Fibroblast of skin of left quadriceps (primary cell): ENCODE measurements at regions not wholly inside any gene's neighbourhood (a gene's known extent, or its start where the extent isn't known, plus 50 kb on each side); places are given as distances from the start of the nearest gene placed in this dataset.
"Not testable (repeated sequence)": the region's sequence is repeated elsewhere in the genome, so short reads cannot be mapped to it uniquely, and the experiment has no call there.

ENCODE experiments used
- DNase-seq, 2 experiments: peaks; one replicate each; pipeline ENCODE4 v3.0.0-alpha.2; 2013; ENCODE audit warnings: low read depth in 2 of 2

DNA sequence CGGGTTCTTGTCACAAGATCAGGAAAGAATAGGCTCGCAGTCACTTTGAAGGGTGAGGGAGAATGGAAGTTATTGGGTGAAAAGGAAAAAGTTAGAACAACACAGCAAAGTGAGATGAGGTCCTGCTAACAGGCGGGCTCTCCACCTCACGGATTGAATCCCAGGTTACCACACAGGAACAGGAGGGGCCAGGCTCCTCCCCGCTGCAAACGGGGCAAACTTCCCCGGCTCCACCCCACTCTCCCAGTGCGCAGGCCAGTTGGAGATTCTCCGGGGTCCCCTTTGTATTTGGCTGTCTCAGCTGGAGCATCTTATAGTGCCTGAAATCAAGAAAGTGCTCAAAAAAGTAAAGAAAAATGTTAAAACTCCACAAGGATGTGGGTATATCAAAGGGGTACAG lies 78.3 kb upstream of the IPO5 start:
- DNase-seq, result no peak

DNA sequence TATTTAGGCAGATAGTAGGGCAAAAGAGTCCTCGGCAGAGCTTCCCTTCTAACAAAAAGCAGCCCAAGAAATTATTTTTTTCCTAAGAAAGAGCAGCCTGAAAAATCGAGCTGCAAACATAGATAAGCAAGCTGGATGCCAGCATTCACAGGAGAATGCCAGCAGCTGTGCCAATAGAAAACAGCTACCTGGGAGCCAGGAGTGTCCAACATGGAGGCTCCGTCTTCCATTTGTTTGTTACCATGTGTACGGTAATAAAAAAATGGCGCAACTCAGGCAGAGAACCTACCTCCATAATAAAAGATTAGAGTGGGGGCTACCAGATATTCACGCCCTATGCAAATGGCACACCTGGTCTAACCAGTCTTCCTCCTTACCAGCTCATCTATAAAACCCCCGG lies 77.6 kb upstream of the IPO5 start:
- DNase-seq, result no peak

DNA sequence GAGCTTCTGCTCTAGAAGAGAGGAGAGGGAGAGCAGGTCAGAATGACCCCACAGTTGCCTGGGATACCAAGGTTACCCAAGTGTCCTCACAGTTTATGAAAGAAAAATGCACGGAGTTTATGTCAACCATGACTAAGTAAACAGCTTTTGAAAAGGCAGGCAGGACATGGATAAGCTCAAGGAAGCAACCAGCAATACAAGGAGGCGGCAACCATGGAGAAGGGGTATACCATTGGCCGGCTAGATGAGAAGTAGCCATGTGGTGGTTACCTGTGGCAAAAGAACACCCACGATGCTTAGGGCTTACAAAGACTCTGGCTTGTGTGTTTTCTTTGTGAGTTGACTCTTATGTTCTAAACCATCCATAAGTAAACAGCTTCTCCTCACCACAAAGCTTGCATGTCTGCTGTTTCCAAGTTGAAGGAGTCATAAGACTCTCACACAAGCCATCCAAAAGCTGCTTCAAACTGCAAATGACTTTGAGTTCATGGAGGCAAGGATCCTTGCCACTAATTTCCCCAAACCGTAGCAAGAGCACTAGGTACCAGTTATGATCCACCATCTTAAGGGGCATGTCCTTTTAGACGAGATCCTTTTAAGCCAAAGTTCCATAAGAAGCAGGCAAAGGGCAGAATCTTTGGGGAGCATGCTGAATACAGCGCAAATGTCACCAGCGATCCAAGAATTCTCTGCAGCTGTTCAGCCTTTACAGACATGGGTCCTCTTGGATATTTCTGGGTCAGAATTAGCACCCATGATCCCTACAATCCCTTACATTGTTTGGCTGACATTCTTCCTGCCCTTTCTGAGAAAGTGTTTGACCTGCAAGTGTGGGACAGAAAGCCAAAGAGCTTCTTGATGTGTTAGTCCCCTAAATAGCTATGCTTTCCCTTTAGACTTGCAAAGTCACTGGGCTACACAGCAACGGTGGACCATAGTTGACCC lies 74.8 kb upstream of the IPO5 start:
- DNase-seq, result no peak

DNA sequence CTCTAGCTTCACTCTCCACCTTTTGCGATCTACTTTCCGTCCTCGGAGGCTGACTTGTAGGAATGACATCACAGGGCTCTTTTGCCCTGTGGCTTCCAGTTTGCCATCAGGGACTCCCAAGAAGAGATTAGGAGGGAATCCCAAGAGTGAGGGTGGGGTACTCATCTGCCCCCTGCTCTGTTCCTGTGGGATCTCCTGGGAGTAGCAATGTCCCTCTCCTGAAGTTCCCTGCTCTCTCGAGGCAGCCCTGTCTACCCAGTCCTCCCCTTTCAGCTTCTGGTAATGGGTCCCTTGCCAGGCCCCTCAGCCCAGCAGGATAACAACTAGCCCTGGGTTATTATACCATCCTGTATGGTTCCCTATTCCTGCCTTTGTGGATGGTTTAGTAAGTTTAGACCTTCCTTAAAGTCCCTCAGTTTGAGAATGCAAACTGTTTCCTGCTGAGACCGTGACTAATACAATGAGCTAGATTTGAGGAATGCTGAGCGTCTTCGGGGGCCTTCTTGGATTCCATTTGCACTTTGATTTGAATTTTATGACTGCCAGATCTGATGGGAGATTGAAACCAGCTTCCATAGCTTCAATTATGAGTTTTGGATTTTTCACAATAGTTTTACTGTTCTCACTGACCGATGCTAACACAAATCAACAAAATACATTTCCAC lies 73.7 kb upstream of the IPO5 start:
- peak; percentile 92 to 93 for DNase-seq

DNA sequence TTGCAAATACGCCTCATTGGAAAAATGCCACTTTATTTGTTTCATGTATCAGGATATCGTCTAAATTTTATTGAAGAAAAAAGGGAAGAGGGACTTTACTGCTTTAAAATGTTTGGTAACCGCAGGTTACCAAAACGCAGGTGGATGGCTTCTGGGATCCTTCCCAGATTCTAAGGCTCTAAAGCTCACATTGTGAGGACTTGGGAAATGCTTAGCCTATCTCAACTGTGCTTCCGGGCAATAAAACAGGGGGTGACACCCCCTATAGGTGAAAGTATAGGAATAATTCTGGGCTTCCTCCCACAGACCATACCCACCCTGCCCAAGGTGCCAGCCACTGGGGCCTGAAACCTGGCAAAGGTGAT lies 73.2 kb upstream of the IPO5 start:
- no peak for DNase-seq

DNA sequence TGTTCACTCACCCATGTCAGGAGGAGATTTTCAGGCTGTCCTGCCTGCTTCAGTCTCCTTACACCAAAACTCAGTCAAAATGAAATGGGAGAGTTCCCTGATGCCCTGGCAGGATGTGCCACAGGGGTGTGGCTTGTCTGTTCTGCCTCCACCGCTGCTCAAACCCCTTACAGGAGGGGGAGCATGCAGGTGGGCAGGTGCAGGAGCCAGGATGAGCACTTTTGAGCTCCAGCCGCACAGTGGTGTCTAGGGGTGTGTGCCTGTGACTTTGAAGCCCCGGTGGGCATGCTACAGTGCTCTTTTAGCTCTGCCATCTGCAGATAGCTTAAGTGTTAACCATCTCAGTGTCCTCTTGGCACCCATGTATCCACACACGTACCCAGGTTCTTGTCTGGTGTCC lies 71.9 kb upstream of the IPO5 start:
- no peak for DNase-seq

DNA sequence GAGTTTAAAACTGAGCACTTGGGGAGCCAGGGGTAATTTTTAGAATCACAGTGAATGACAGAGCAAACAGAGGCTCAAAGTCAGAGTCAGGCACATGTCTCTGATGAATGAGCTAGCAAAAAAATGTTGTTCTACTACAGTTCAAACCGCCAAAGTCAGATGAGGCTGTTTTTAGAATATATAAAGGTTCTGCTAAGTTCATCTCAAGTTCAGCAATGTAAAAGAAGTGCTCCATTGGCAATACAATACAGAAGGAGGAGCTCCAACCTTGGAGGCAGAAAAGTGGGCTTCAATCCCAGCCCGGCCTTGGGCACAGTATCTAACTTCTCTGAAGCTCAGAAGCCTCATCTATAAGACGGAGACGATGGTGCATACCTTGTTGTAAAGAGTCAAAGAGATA lies 70.1 kb upstream of the IPO5 start:
- peak in 1 of 2 experiments; percentile 31 for DNase-seq

DNA sequence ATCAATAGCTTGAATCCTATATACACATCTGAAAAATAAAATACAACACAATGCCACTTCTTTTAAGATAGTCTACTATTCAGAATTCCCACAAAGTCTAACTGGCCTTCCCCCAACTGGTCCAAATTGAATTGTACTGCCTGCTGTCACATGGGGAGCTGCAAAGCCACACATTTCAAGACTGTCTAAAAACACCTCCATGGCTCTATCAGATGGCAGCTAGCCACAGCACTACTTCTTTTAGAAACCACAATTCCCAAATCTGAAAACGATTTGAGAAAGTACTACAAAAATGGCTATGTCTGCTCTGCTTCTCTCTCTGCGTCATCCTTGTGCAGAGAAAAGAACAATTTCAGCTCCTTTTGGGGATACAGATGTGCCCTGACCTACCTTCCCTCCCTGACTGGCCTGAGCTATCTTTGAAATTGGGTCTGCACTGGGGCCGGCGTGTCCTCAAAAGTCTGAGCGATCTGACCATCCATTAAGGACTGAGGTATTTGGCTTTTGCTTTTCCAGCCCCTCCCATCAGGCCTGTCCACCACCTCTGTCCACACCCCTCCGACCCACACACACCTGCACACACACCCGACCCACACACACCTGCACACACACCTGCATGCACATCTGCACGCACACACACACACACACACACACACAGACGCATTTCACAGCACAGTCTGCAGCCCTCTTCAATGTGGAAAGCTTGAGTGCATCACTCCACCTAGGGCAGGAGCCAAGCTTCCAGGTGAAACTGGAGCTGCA lies 68.6 kb upstream of the IPO5 start:
- DNase-seq, result no peak

DNA sequence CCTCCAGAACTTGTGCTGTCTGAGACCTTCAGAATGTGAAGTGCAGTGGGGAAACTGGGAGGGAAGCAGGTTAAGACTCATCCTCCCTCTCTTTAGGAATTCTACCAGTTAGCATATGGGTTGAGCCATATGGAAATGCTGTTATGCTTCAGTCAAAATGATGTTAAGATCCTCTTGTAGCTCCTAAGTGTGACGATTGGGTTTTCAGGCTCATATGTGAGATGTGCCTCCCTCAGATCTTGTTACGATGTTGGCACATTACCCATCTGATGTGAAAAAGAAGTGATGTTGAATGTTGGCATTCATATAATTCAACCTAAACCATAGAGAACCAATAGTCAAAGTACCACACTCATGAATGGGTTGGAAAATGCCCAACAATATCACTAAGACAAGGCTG lies 67.8 kb upstream of the IPO5 start:
- DNase-seq, result no peak

DNA sequence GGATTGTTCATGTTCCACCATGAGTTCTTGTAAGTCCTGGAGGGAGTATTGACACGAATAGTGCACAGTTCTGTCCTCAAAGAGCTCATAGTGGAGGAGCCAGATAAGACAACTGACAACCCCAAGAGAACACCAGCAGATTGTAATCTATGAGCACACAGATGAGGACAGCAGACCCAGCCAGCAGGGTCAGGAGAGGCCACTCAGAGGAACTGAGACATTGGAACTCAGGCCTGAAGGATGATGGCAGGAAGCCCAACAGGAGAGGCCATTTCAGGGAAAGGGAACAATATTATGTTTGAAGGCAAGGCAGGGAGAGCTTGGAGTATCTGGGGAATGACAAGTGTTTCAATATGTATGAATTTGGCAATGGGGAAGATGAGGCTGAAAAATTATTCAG lies 63.7 kb upstream of the IPO5 start:
- no peak for DNase-seq

DNA sequence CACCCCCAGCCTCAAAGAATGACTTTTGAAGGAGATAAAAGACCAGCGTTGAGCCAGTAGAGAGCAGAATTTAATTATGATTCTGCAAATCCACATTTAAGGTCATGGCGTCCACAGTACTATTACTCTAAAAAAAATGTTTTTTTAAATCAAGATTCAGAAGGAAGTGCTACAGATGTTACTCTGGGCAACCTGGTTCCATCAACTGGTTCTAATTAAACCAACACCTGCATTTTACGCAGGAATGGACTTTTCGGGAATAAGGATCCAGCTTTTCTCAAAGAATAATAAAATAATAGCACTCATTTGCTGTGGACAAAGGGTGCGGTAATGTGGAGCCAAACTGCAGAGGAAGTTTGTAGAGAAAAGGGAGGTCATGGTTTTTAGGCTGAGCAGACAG lies 62.9 kb upstream of the IPO5 start:
- no peak for DNase-seq

DNA sequence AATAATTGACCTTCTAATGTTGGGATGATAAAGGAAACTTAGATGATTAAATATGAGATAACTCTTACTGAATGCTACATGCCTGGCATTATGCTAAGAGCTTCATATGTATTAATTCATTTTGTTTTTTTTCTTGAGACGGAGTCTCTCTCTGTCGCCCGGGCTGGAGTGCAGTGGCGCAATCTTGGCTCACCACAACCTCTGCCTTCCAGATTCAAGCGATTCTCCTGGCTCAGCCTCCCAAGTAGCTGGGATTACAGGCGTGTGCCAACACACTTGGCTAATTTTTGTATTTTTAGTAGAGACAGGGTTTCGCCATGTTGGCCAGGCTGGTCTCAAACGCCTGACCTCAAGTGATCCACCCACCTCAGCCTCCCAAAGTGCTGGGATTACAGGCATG lies 61.5 kb upstream of the IPO5 start:
- DNase-seq, result not testable (repeated sequence)

DNA sequence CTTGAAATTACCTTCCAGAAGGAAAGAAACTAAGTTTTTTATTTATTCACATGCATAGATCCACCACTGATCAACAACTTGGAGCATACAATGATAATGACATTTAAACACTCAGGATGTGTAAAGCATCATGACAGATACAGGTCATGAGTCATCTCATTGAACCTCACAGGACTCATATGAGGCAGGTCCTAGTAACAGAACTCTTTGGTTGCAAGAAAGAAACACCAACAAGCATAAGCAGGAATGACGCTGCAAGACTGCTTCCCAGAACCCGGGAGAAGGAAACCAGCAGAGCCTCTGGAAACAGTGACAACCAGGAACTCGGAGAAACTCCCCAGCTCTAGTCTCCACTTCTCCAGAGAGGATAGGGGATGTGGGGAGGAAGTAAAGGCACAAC lies 60.8 kb upstream of the IPO5 start:
- DNase-seq, result peak in 1 of 2 experiments; percentile 34

DNA sequence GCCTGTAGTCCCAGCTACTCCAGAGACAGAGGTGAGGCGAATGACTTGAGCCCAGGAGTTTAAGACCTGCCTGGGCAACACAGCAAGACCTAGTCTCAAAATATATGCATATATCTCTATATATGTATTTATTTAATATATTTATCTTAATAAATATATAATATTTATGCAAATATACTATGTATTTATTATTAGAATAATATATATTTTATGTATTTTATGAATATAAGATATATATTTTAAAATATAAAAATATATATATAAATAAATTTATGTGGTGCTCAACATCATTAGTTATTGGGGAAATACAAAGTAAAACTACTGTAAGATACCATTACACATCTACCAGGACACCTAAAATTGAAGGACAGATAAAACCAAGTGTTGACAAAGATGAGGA lies 58.1 kb upstream of the IPO5 start:
- DNase-seq, result no peak

DNA sequence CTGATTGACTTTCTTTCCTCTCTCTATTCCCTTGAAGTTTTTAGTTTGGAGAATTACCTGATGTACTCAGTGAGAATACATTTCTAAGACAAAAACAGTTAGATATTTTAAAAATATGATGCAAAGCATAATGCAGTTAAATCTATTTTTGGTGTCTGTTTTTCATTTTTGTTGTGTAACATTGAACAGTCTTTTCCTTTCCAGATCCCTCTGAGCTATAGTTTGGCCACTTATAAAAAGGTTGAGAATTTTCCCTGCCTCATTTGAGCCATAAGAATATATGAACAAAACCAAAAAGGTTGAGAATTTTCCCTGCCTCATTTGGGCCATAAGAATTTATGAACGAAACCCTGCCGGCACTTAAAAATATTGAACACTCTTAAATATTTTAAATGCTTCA lies 57.0 kb upstream of the IPO5 start:
- no peak for DNase-seq

DNA sequence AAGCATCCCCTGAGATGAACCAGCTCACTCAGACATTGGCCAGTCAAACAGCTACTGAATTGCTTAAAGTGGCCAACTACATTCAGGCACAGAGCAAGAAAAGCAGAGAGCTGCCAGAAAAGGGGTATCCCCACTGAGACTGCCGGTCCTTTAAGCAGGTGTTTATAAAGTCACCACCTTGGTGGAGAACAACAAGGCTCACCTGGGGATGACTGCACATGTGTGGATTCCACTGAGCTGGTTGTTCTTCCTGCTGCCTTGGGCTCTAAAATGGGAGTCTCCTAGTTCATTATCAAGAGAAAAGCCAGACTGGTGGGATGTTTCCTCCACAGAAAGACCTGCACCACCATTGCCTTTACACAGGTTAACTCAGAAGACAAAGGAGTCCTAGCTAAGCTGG lies 51.8 kb upstream of the IPO5 start:
- DNase-seq, result no peak
